ENCODE measurements at regions not wholly inside any gene's neighbourhood (a gene's known extent, or its start where the extent isn't known, plus 50 kb on each side); places are given as distances from the start of the nearest gene placed in this dataset.

- no peak overlapping the region for H3K4ac ChIP-seq (ENCODE audit: low read depth, low read length)
- H2AK5ac ChIP-seq (ENCODE audit: low read depth, low read length) = no peak overlapping the region
- H2BK120ac ChIP-seq (ENCODE audit: low read depth, low read length) = no peak overlapping the region
- dilution Hi-C loops (cut with HindIII; ENCODE audit: low sequenced_read_pairs, unreplicated experiment) (no loop called here), in situ Hi-C loops (cut with MboI; ENCODE audit: low sequenced_read_pairs) (no loop called here), intact Hi-C loops (cut with micrococcal nuclease) (no loop called here)
- H4K5ac ChIP-seq (ENCODE audit: low read depth, low read length) = no peak overlapping the region
- no peaks in the 10 kb centered on the region for H3K36me3 ChIP-seq (ENCODE audit: control insufficient read depth, insufficient read depth, low read length)
- H2BK15ac ChIP-seq (ENCODE audit: low read depth, low read length) = no peak overlapping the region
- H2AK9ac ChIP-seq (replicated peaks; ENCODE audit: low read depth, low read length, poor library complexity) = no peak overlapping the region
- ChIA-PET CTCF (no interaction called here), POLR2A (ENCODE audit: unreplicated experiment) (no interaction called here)
- H2BK5ac ChIP-seq (ENCODE audit: low read depth, low read length, poor library complexity, severe bottlenecking) = no peak overlapping the region
- H4K20me1 ChIP-seq (ENCODE audit: insufficient read depth, low read length) = no peaks in the 10 kb centered on the region
- TF ChIP-seq CTCF (conservative IDR thresholded peaks at IDR 0.05; ENCODE audit: low read depth, low read length) (no peak), MAFK (IDR thresholded peaks at IDR 0.05; ENCODE audit: low read depth, low read length) (peak; percentile 37; the same call in 1 of the 2 replicates)
- no CpG with 5 or more reads among the region's 1 CpG for WGBS, 2 experiments (ENCODE audit: extremely low coverage in 2 of 2, insufficient read length in 1 of 2)
- ATAC-seq (ENCODE audit: low read depth) = no peak
- H3K56ac ChIP-seq (ENCODE audit: extremely low read depth, insufficient read depth, low read length) = no peak overlapping the region
- no peak overlapping the region for H3K9ac ChIP-seq (ENCODE audit: low read depth, low read length)
- no peaks in the 10 kb centered on the region for H3K9me1 ChIP-seq (ENCODE audit: insufficient read depth, low read length)
- H3K14ac ChIP-seq (replicated peaks; ENCODE audit: low read depth, low read length) = no peak overlapping the region
- no peaks in the 10 kb centered on the region for H3K4me1 ChIP-seq (ENCODE audit: control insufficient read depth, insufficient read depth, low read length)
- H3K4me3 ChIP-seq (ENCODE audit: insufficient read depth, low read depth, low read length) = no peak overlapping the region
- H3K4me2 ChIP-seq (ENCODE audit: low read depth, low read length) = no peak overlapping the region
- H2BK20ac ChIP-seq (ENCODE audit: low read depth, low read length) = no peak overlapping the region
- no peak overlapping the region for H3K23ac ChIP-seq (ENCODE audit: low read depth, low read length)
- H3K9me3 ChIP-seq (ENCODE audit: control insufficient read depth, insufficient read depth, low read length) = peaks cover 5% of the 10 kb centered on the region; the same call in 1 of the 2 replicates
- DNase-seq = no peak
- H4K8ac ChIP-seq (ENCODE audit: low read depth in 2 of 2, low read length in 2 of 2) = no peak overlapping the region
- no TSS peak for BruUV-seq (replicated peaks)
- no peak overlapping the region for H4K91ac ChIP-seq (ENCODE audit: insufficient read depth, low read depth, low read length)
- no peak overlapping the region for H3K18ac ChIP-seq (ENCODE audit: low read depth, low read length)
- H3K27ac ChIP-seq (ENCODE audit: insufficient read depth, low read length) = no peak overlapping the region
- H3K27me3 ChIP-seq (ENCODE audit: control insufficient read depth, insufficient read depth, low read length) = no peaks in the 10 kb centered on the region
- H2AFZ ChIP-seq (replicated peaks; ENCODE audit: low read length, poor library complexity) = no peak overlapping the region
- no peaks in the 10 kb centered on the region for H3K79me1 ChIP-seq (ENCODE audit: low read depth in 1 of 2, low read length in 2 of 2)
Observed at GRCh38 chr9:23483566-23483965, 342.5 kb downstream of the ELAVL2 start.

All from IMR-90 (cell line).